Right lobe of liver (tissue), 6 donors: ENCODE measurements at regions not wholly inside any gene's neighbourhood (a gene's known extent, or its start where the extent isn't known, plus 50 kb on each side); places are given as distances from the start of the nearest gene placed in this dataset.

ENCODE experiments used
- ATAC-seq, 4 donors: fragments of 200-7000 bp; cut with Tn5 transposase; one replicate each; pipeline ENCODE4 v1.9.1; 2020; ENCODE audit warnings: mild to moderate bottlenecking in 4 of 4, moderate library complexity in 4 of 4
- DNase-seq, 3 donors: peaks; one replicate each; pipeline ENCODE4 v3.0.0-alpha.2; 2020
- H3K27ac ChIP-seq, 3 donors: fragments of 200-600 bp; one replicate each; pipeline ENCODE4 v1.8.0; 2022
- H3K27me3 ChIP-seq, 2 donors: fragments of 200-600 bp; one replicate each; pipeline ENCODE4 v1.8.0; 2022
- H3K36me3 ChIP-seq, 4 donors: fragments of 200-600 bp; sonication (generic) in 1 of 4; one replicate each; pipeline versions ENCODE4 v1.5.1 to v1.8.0; 2017 to 2022; ENCODE audit warnings: control low read depth in 1 of 4
- H3K4me1 ChIP-seq, 4 donors: fragments of 200-600 bp; sonication (generic) in 1 of 4; one replicate each; pipeline versions ENCODE4 v1.5.1 to v1.8.0; 2017 to 2022; ENCODE audit warnings: control low read depth in 1 of 4
- H3K4me3 ChIP-seq, 3 donors: fragments of 200-600 bp; one replicate each; pipeline ENCODE4 v1.8.0; 2022
- H3K9me3 ChIP-seq, 4 donors: fragments of 200-600 bp; sonication (generic) in 1 of 4; one replicate each; pipeline versions ENCODE4 v1.5.1 to v1.8.0; 2017 to 2022; ENCODE audit warnings: control low read depth in 1 of 4
- POLR2A ChIP-seq: fragments of 450-650 bp; IDR thresholded peaks from one replicate; pipeline ENCODE4 v1.6.1; 2017; ENCODE audit warnings: antibody characterized with exemption, mild to moderate bottlenecking
- WGBS: methylation state at CpG from one replicate; pipeline ENCODE4 v1.1.6; 2018; ENCODE audit warnings: low coverage, low lambda C conversion rate; ENCODE audit not compliant: insufficient coverage; ENCODE audit errors: missing lambda C conversion rate; 5-methylcytosine and 5-hydroxymethylcytosine counted together
- intact Hi-C, 2 donors: fragments of 100-400 bp; cut with DNase I; formaldehyde crosslinking; loops; one replicate each; pipeline versions ENCODE4 v1.11.2 to v1.14.1; 2022
- TF ChIP-seq, protein P1 (sequence below), 4 donors: fragments of 200-600 bp in 3 of 4; fragments of 450-650 bp in 1 of 4; IDR thresholded peaks; one replicate each; pipeline versions ENCODE4 v1.5.1 to v1.8.0; 2016 to 2022; ENCODE audit warnings: antibody characterized with exemption in 4 of 4, mild to moderate bottlenecking in 2 of 4
- donor health status: DM: no; HTN: yes; CAD: no.
- donor health status: DM: no; HTN: no; CAD: no.
- donor health status: DM: no; HTN: no; CAD: no.
- donor health status: DM: no; HTN: yes; CAD: no.
- donor health status: DM: no; HTN: yes; CAD: no.

- H3K36me3 ChIP-seq: no peaks in the 10 kb centered on the region
- no peaks in the 10 kb centered on the region for H3K27me3 ChIP-seq
- no peak overlapping the region for H3K4me3 ChIP-seq
- WGBS: 37% methylated on average over 3 of the region's 3 CpGs
- DNase-seq (no peak), ATAC-seq (no peak)
- H3K4me1 ChIP-seq: no peaks in the 10 kb centered on the region
- TF ChIP-seq POLR2A: no peak
- TF ChIP-seq, protein P1, sequence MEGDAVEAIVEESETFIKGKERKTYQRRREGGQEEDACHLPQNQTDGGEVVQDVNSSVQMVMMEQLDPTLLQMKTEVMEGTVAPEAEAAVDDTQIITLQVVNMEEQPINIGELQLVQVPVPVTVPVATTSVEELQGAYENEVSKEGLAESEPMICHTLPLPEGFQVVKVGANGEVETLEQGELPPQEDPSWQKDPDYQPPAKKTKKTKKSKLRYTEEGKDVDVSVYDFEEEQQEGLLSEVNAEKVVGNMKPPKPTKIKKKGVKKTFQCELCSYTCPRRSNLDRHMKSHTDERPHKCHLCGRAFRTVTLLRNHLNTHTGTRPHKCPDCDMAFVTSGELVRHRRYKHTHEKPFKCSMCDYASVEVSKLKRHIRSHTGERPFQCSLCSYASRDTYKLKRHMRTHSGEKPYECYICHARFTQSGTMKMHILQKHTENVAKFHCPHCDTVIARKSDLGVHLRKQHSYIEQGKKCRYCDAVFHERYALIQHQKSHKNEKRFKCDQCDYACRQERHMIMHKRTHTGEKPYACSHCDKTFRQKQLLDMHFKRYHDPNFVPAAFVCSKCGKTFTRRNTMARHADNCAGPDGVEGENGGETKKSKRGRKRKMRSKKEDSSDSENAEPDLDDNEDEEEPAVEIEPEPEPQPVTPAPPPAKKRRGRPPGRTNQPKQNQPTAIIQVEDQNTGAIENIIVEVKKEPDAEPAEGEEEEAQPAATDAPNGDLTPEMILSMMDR (IDR thresholded peaks at IDR 0.05): no peak
- intact Hi-C loops: no loop called here
- no peak overlapping the region for H3K27ac ChIP-seq
- peaks cover 0 to 3% (median 0%) of the 10 kb centered on the region in 4 donors for H3K9me3 ChIP-seq
These were observed 964.3 kb upstream of the TENM3 start for GRCh38 chr4:181278941-181279340.

- 67% methylated on average over 9 of the region's 9 CpGs for WGBS
- Histone ChIP-seq H3K9me3 (peaks cover 0 to 3% (median 0%) of the 10 kb centered on the region in 4 donors), H3K36me3 (no peaks in the 10 kb centered on the region), H3K27ac (no peak overlapping the region), H3K4me1 (no peaks in the 10 kb centered on the region), H3K4me3 (no peak overlapping the region), H3K27me3 (no peaks in the 10 kb centered on the region)
- DNase-seq (no peak), ATAC-seq (no peak)
- TF ChIP-seq, protein P1 (IDR thresholded peaks at IDR 0.05): no peak
- TF ChIP-seq POLR2A: no peak
- intact Hi-C loops: no loop called here
These were observed 961.8 kb upstream of the TENM3 start for GRCh38 chr4:181281451-181281850.

DNA sequence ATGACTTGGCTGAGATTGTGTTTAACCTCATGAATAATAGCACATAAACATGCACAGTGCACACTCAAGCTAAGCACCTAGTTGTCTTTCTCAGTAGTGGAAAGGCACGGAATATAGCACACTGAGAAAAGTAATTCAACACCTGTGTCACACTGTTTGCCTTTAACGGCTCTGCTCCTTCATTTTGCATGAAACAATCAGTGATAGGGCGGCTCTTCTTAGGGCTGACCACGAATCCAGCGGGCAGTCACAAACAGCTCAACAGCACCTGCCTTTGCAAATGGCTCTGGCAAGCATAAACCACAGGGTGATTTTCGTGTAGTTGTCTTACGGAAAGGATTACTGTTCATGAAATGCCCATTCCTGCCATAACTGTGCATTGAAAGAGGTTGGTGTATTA lies 954.0 kb upstream of the TENM3 start:
- no peak overlapping the region for H3K27ac ChIP-seq
- TF ChIP-seq POLR2A: no peak
- TF ChIP-seq, protein P1 (IDR thresholded peaks at IDR 0.05): no peak
- no peak for ATAC-seq
- no peaks in the 10 kb centered on the region for H3K27me3 ChIP-seq
- 29% methylated on average over 7 of the region's 7 CpGs for WGBS
- no peak for DNase-seq
- H3K4me3 ChIP-seq: no peak overlapping the region
- H3K9me3 ChIP-seq: no peaks in the 10 kb centered on the region
- no peaks in the 10 kb centered on the region for H3K36me3 ChIP-seq
- intact Hi-C loops: no loop called here
- H3K4me1 ChIP-seq: no peaks in the 10 kb centered on the region

DNA sequence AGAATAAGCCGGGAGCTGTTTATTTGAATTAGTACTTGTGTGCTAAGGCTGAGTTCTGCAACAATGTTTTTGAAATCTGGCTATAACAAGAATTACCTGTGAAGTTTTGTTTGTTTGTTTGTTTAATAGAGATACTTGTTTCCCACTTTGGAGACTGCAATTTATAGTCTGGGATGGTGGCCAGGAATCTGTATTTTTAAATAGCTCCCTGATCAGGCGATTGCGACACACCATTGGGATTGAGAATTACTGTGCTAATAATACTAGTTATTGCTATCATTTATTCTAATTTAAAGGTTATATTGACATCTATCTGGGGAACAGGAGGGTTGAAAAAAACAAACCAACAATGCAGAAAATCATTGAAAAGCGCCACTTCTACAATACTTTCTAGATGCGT lies 951.6 kb upstream of the TENM3 start:
- WGBS: 70% methylated on average over 5 of the region's 5 CpGs
- intact Hi-C loops: no loop called here
- H3K4me3 ChIP-seq: no peak overlapping the region
- TF ChIP-seq, protein P1 (IDR thresholded peaks at IDR 0.05): no peak
- TF ChIP-seq POLR2A: no peak
- no peaks in the 10 kb centered on the region for H3K27me3 ChIP-seq
- no peak overlapping the region for H3K27ac ChIP-seq
- no peaks in the 10 kb centered on the region for H3K9me3 ChIP-seq
- no peak for DNase-seq
- no peaks in the 10 kb centered on the region for H3K36me3 ChIP-seq
- no peak for ATAC-seq
- H3K4me1 ChIP-seq: no peaks in the 10 kb centered on the region

DNA sequence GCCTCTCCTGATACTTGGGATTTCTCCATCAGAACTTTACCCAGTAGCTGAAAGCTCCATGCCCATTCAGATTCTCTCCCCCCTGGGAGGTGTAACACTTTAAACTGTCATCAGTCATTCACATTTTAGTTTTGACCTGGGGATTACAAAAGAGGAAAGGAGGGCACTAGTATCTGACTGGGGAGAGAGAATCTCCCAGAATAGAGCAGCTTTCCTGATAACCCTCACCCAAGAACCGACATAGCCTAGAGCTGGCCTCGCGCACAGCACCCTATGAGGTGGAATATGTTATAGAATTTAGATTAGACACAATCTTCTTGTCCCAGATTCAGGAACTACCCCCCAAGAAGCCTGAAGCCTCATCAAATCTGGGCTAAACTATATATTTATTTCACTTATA lies 950.2 kb upstream of the TENM3 start:
- Histone ChIP-seq H3K27ac (no peak overlapping the region), H3K9me3 (no peaks in the 10 kb centered on the region), H3K36me3 (peaks cover 0 to 2% (median 0%) of the 10 kb centered on the region in 4 donors), H3K4me3 (no peak overlapping the region), H3K4me1 (no peaks in the 10 kb centered on the region), H3K27me3 (no peaks in the 10 kb centered on the region)
- intact Hi-C loops: no loop called here
- ATAC-seq (no peak), DNase-seq (no peak)
- no peak for TF ChIP-seq POLR2A
- TF ChIP-seq, protein P1 (IDR thresholded peaks at IDR 0.05): no peak
- 48% methylated on average over 3 of the region's 3 CpGs for WGBS
